Mesendoderm (in vitro differentiated cells): ENCODE measurements at regions not wholly inside any gene's neighbourhood (a gene's known extent, or its start where the extent isn't known, plus 50 kb on each side); places are given as distances from the start of the nearest gene placed in this dataset.

Experiments
- DNase-seq: peaks from one replicate; pipeline ENCODE4 v3.0.0; 2013
- H2AK5ac ChIP-seq: 2 replicates; pipeline ENCODE4 v1.6.1; 2013; ENCODE audit warnings: low read length, inconsistent platforms
- H2BK120ac ChIP-seq: 2 replicates; pipeline ENCODE4 v1.6.1; 2013; ENCODE audit warnings: low read depth, mild to moderate bottlenecking, low read length, moderate library complexity, mixed read lengths
- H2BK15ac ChIP-seq: replicated peaks from 2 replicates; pipeline ENCODE4 v1.6.1; 2013; ENCODE audit warnings: low read depth, mild to moderate bottlenecking, moderate library complexity
- H2BK5ac ChIP-seq: 2 replicates; pipeline ENCODE4 v1.6.1; 2013; ENCODE audit warnings: low read length, inconsistent platforms
- H3K18ac ChIP-seq: 2 replicates; pipeline ENCODE4 v1.6.1; 2013; ENCODE audit warnings: mild to moderate bottlenecking, low read length, mixed read lengths
- H3K23ac ChIP-seq: one replicate; pipeline ENCODE4 v1.6.1; 2013; ENCODE audit warnings: low read length
- H3K27ac ChIP-seq: 2 replicates; pipeline ENCODE4 v1.5.1; 2013; ENCODE audit warnings: low read depth, mild to moderate bottlenecking, inconsistent platforms, low read length, moderate library complexity
- H3K27me3 ChIP-seq: 2 replicates; pipeline ENCODE4 v1.6.1; 2013; ENCODE audit warnings: low read length, control low read depth, mild to moderate bottlenecking, inconsistent platforms; ENCODE audit not compliant: insufficient read depth, poor library complexity
- H3K36me3 ChIP-seq: 2 replicates; pipeline ENCODE4 v1.6.1; 2013; ENCODE audit warnings: low read length, inconsistent platforms; ENCODE audit not compliant: control insufficient read depth, insufficient read depth
- H3K4ac ChIP-seq: one replicate; pipeline ENCODE4 v1.6.1; 2013; ENCODE audit warnings: low read depth, mild to moderate bottlenecking, low read length, moderate library complexity
- H3K4me1 ChIP-seq: 2 replicates; pipeline ENCODE4 v1.6.1; 2013; ENCODE audit warnings: low read depth, low read length, inconsistent platforms; ENCODE audit not compliant: control insufficient read depth
- H3K4me2 ChIP-seq: 2 replicates; pipeline ENCODE4 v1.6.1; 2013; ENCODE audit warnings: low read length
- H3K4me3 ChIP-seq: 2 replicates; pipeline ENCODE4 v1.5.1; 2013; ENCODE audit warnings: mild to moderate bottlenecking, low read length
- H3K56ac ChIP-seq: one replicate; pipeline ENCODE4 v1.6.1; 2013; ENCODE audit warnings: low read length
- H3K79me1 ChIP-seq: 2 replicates; pipeline ENCODE4 v1.6.1; 2013; ENCODE audit warnings: low read length, inconsistent platforms
- H3K79me2 ChIP-seq: 2 replicates; pipeline ENCODE4 v1.6.1; 2013; ENCODE audit warnings: mild to moderate bottlenecking, low read length; ENCODE audit not compliant: control insufficient read depth, insufficient read depth
- H3K9ac ChIP-seq: 2 replicates; pipeline ENCODE4 v1.6.1; 2013; ENCODE audit warnings: low read length, inconsistent platforms
- H4K5ac ChIP-seq: one replicate; pipeline ENCODE4 v1.6.1; 2013; ENCODE audit warnings: low read length
- H4K8ac ChIP-seq: one replicate; pipeline ENCODE4 v1.6.1; 2013; ENCODE audit warnings: low read depth, mild to moderate bottlenecking, control low read depth, low read length, moderate library complexity
- WGBS: extraction: QIAGEN DNeasy Blood & Tissue Kit; methylation state at CpG from one replicate; pipeline ENCODE4 v1.1.7; 2013; ENCODE audit warnings: low lambda C conversion rate, missing lambda C conversion rate; ENCODE audit not compliant: insufficient coverage; ENCODE audit errors: extremely low coverage; 5-methylcytosine and 5-hydroxymethylcytosine counted together

DNA sequence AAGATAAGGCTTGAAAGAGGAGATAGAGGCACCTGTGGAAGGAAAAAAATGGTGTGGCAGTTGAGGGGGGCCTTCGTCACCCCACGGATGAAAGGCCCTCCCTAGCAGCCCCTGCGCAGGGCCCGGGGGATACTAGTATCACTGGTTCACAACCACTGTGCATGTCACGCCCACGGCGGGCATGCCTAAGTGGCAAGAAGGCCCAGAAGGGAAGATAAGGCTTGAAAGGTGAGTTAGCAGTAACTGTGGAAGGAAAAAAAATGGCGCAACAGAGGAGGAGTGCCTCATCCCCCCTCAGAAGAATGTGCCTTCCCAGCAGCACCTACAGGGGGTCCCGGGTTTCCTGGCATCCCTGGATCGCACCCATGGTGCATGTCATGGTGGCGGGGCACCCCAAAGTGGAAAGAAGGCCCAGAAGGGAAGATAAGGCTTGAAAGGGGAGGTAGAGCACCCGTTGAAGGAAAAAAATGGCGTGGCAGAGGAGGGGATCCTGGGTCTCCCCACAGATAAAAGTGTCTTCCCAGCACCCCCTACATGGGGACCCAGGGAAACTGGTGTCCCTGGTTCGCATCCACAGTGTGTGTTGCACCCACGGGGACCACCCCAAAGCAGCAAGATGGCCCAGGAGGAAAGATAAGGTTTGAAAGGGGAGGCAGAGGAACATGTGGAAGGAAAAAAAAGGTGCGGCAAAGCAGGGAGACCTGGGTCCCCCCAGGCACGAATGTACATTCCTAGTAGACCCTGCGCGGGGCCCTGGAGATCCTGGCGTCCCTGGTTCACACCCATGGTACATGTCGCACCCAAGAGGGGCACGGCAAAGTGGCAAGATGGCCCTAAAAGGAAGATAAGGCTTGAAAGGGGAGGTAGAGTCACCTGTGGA is 279.2 kb downstream of the ALG10 start:
- no peak overlapping the region for H3K4ac ChIP-seq
- H3K18ac ChIP-seq = no peak overlapping the region
- H3K27ac ChIP-seq = no peak overlapping the region
- no peak for DNase-seq
- no peaks in the 10 kb centered on the region for H3K79me1 ChIP-seq
- H3K36me3 ChIP-seq = no peaks in the 10 kb centered on the region
- WGBS = no CpG with 5 or more reads among the region's 22 CpGs
- H3K4me3 ChIP-seq = no peak overlapping the region
- H3K79me2 ChIP-seq = no peaks in the 10 kb centered on the region
- no peak overlapping the region for H3K56ac ChIP-seq
- H4K8ac ChIP-seq = no peak overlapping the region
- no peak overlapping the region for H2AK5ac ChIP-seq
- H3K4me2 ChIP-seq = no peak overlapping the region
- no peak overlapping the region for H2BK120ac ChIP-seq
- H3K9ac ChIP-seq = no peak overlapping the region
- no peak overlapping the region for H2BK5ac ChIP-seq
- no peaks in the 10 kb centered on the region for H3K27me3 ChIP-seq
- no peaks in the 10 kb centered on the region for H3K4me1 ChIP-seq
- H4K5ac ChIP-seq = no peak overlapping the region
- no peak overlapping the region for H3K23ac ChIP-seq
- H2BK15ac ChIP-seq = no peak overlapping the region

DNA sequence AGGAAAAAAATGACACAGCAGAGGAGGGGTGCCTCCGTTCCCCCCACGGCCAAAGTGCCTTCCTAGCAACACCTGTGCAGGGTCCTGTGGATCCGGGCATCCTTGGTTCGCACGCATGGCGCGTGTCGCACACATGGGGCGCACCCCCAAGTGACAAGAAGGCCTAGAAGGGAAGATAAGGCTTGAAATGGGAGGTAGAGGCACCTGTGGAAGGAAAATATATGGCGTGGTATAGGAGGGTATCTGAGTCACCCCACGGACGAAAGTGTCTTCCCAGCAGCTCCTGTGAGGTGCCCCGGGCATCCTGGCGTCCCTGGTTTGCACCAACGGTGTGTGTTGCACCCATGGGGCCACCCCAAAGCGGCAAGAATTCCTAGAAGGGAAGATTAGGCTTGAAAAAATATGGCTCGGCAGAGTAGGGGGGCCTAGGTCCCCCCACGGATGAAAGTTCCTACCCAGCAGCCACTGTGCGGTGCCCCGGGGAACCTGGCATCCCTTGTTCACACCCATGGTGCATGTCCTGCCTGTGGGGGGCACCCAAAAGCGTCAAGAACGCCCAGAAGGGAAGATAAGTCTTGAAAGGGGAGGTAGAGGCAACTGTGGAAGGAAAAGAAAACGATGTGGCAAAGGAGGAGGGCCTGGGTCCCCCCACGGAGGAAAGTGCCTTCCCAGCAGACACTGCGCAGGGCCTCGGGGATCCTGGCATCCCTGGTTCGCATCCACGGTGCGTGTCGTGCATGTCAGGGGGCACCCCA is 280.0 kb downstream of the ALG10 start:
- Histone ChIP-seq H3K23ac (no peak overlapping the region), H3K4me1 (no peaks in the 10 kb centered on the region), H3K4me3 (no peak overlapping the region), H4K8ac (no peak overlapping the region), H2BK120ac (no peak overlapping the region), H3K27me3 (no peaks in the 10 kb centered on the region), H3K18ac (no peak overlapping the region), H3K4me2 (no peak overlapping the region), H2BK15ac (no peak overlapping the region), H4K5ac (no peak overlapping the region), H3K36me3 (no peaks in the 10 kb centered on the region), H3K4ac (no peak overlapping the region), H3K9ac (no peak overlapping the region), H2AK5ac (no peak overlapping the region), H2BK5ac (no peak overlapping the region), H3K79me2 (no peaks in the 10 kb centered on the region), H3K56ac (no peak overlapping the region), H3K27ac (no peak overlapping the region), H3K79me1 (no peaks in the 10 kb centered on the region)
- no CpG with 5 or more reads among the region's 30 CpGs for WGBS
- no peak for DNase-seq

DNA sequence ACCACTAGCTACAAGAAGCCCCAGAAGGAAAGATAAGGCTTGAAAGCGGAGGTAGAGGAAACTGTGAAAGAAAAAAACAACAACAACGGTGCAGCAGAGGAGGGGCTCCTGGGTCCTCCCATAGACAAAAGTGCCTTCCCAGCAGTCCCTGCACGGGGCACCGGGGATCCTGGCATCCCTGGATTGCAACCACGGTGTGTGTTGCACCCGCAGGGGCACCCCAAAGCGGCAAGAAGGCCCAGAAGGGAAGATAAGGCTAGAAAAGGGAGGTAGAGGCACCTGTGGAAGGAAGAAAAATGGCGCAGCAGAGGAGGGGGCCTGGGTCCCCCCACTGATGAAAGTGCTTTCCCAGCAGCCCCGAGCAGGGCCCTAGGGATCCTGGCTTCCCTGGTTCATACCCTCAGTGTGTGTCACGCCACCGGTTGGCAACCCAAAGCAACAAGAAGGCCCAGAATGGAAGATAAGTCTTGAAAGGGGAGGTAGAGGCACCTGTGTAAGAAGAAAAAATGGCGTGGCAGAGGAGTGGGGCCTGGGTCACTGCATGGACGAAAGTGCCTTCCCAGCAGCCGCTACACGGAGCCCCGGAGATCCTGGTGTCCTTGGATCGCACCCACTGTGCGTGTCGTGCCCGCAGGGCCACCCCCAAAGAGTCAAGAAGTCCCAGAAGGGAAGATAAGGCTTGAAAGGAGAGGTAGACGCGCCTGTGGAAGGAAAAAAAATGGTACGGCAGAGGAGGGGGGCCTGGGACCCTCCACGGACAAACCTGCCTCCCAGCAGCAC is 281.0 kb downstream of the ALG10 start:
- Histone ChIP-seq H3K4ac (no peak overlapping the region), H3K4me2 (no peak overlapping the region), H3K27me3 (no peaks in the 10 kb centered on the region)

DNA sequence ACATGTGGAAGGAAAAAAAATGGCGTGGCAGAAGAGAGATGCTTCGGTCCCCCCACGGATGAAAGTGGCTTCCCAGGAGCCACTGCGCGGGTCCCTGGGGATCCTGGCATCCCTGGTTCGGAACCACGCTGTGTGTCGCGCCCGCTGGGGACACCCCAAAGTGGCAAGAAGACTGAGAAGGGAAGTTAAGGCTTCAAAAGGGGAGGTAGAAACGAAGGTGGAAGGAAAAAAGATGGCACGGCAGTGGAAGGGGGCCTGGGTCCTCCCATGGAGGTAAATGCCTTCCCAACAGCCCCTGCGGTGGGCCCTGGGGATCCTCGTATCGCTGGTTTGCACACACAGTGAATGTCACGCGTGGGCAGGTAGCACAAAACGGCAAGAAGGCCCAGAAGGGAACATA is 281.7 kb downstream of the ALG10 start:
- no peak for DNase-seq
- Histone ChIP-seq H3K4me2 (no peak overlapping the region), H3K27me3 (no peaks in the 10 kb centered on the region), H3K9ac (no peak overlapping the region), H3K4me1 (no peaks in the 10 kb centered on the region), H3K79me2 (no peaks in the 10 kb centered on the region), H3K56ac (no peak overlapping the region), H2BK120ac (no peak overlapping the region), H3K4me3 (no peak overlapping the region), H3K27ac (no peak overlapping the region), H4K5ac (no peak overlapping the region), H3K79me1 (no peaks in the 10 kb centered on the region), H3K36me3 (no peaks in the 10 kb centered on the region), H3K4ac (no peak overlapping the region), H3K18ac (no peak overlapping the region), H4K8ac (no peak overlapping the region), H2BK15ac (no peak overlapping the region), H2AK5ac (no peak overlapping the region), H2BK5ac (no peak overlapping the region), H3K23ac (no peak overlapping the region)
- WGBS = no CpG with 5 or more reads among the region's 18 CpGs

More for the DNA sequence above, 281.0 kb downstream of the ALG10 start:
- Histone ChIP-seq H2BK5ac (no peak overlapping the region), H3K23ac (no peak overlapping the region), H4K8ac (no peak overlapping the region), H3K56ac (no peak overlapping the region), H3K4me1 (no peaks in the 10 kb centered on the region), H3K27ac (no peak overlapping the region), H3K79me1 (no peaks in the 10 kb centered on the region), H3K9ac (no peak overlapping the region), H2BK120ac (no peak overlapping the region), H2AK5ac (no peak overlapping the region), H4K5ac (no peak overlapping the region), H3K18ac (no peak overlapping the region), H3K36me3 (no peaks in the 10 kb centered on the region), H3K4me3 (no peak overlapping the region), H2BK15ac (no peak overlapping the region), H3K79me2 (no peaks in the 10 kb centered on the region)
- WGBS = no CpG with 5 or more reads among the region's 24 CpGs
- no peak for DNase-seq

DNA sequence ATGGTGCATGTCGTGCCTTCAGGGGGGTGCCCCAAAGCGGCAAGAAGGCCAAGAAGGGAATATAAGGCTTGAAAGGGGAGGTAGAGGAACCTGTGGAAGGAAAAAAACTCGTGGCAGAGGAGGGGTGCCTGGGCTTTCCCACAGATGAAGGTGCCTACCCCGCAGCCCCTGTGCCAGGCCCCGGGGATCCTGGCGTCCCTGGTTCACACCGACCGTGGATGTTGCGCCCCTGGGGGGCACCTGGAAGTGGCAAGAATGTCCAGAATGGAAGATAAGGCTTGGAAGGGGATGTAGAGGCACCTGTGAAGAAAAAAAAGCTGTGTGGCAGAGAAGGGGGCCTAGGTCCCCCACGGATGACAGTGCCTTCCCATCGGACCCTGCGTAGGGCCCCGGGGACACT is 282.2 kb downstream of the ALG10 start:
- no peaks in the 10 kb centered on the region for H3K79me1 ChIP-seq
- no peak overlapping the region for H3K4ac ChIP-seq
- H3K23ac ChIP-seq = no peak overlapping the region
- no peaks in the 10 kb centered on the region for H3K36me3 ChIP-seq
- no peak overlapping the region for H3K18ac ChIP-seq
- H2BK15ac ChIP-seq = no peak overlapping the region
- H3K4me1 ChIP-seq = no peaks in the 10 kb centered on the region
- no peak overlapping the region for H4K8ac ChIP-seq
- WGBS = no CpG with 5 or more reads among the region's 13 CpGs
- H3K56ac ChIP-seq = no peak overlapping the region
- no peak overlapping the region for H2AK5ac ChIP-seq
- no peak overlapping the region for H2BK5ac ChIP-seq
- no peak for DNase-seq
- H3K27ac ChIP-seq = no peak overlapping the region
- H3K4me3 ChIP-seq = no peak overlapping the region
- H3K9ac ChIP-seq = no peak overlapping the region
- H3K4me2 ChIP-seq = no peak overlapping the region
- no peak overlapping the region for H4K5ac ChIP-seq
- H3K27me3 ChIP-seq = no peaks in the 10 kb centered on the region
- H3K79me2 ChIP-seq = no peaks in the 10 kb centered on the region
- H2BK120ac ChIP-seq = no peak overlapping the region
